ENCODE measurements at regions not wholly inside any gene's neighbourhood (a gene's known extent, or its start where the extent isn't known, plus 50 kb on each side); places are given as distances from the start of the nearest gene placed in this dataset.
"Not testable (repeated sequence)": the region's sequence is repeated elsewhere in the genome, so short reads cannot be mapped to it uniquely, and the experiment has no call there.

GRCh38 chr1:58852731-58853485 lies 69.1 kb upstream of the JUN start:
- H3K9me3 ChIP-seq: no peaks in the 10 kb centered on the region

GRCh38 chr1:58854576-58854975 lies 70.7 kb upstream of the JUN start:
- Histone ChIP-seq H3K9me3 (no peaks in the 10 kb centered on the region), H3K4me1 (peaks cover 10% of the 10 kb centered on the region), H3K36me3 (no peaks in the 10 kb centered on the region), H3K27ac (peak overlapping the region; percentile 33), H3K27me3 (no peaks in the 10 kb centered on the region), H3K4me3 (no peak overlapping the region)
- TF ChIP-seq CTCF (IDR thresholded peaks at IDR 0.05): no peak
- intact Hi-C loops (cut with DNase I): no loop called here
- DNase-seq: no peak
- peak; percentile 62 for ATAC-seq

More at GRCh38 chr1:58852731-58853485, 69.1 kb upstream of the JUN start:
- DNase-seq: no peak
- Histone ChIP-seq H3K27me3 (no peaks in the 10 kb centered on the region), H3K4me1 (peaks cover 17% of the 10 kb centered on the region), H3K36me3 (no peaks in the 10 kb centered on the region), H3K27ac (no peak overlapping the region), H3K4me3 (no peak overlapping the region)
- ATAC-seq: no peak
- intact Hi-C loops (cut with DNase I): no loop called here
- no peak for TF ChIP-seq CTCF (IDR thresholded peaks at IDR 0.05)

- Histone ChIP-seq H3K36me3 (no peaks in the 10 kb centered on the region), H3K4me1 (peaks cover 10% of the 10 kb centered on the region), H3K27ac (peak overlapping the region; percentile 33), H3K9me3 (no peaks in the 10 kb centered on the region), H3K4me3 (no peak overlapping the region), H3K27me3 (no peaks in the 10 kb centered on the region)
- ATAC-seq: peak; percentile 14
- no peak for DNase-seq
- no peak for TF ChIP-seq CTCF (IDR thresholded peaks at IDR 0.05)
- intact Hi-C loops (cut with DNase I): no loop called here
These were observed 71.7 kb upstream of the JUN start for GRCh38 chr1:58855274-58856165.

GRCh38 chr1:58856281-58856680 lies 72.4 kb upstream of the JUN start:
- ATAC-seq; intact Hi-C loops (cut with DNase I); H3K4me3 ChIP-seq; H3K36me3 ChIP-seq; DNase-seq; H3K27me3 ChIP-seq; H3K27ac ChIP-seq; H3K9me3 ChIP-seq: not testable (repeated sequence)
- H3K4me1 ChIP-seq: peaks cover 10% of the 10 kb centered on the region

GRCh38 chr1:58857680-58858673 lies 74.1 kb upstream of the JUN start:
- Histone ChIP-seq H3K27ac (no peak overlapping the region), H3K4me3 (no peak overlapping the region), H3K36me3 (no peaks in the 10 kb centered on the region), H3K9me3 (no peaks in the 10 kb centered on the region), H3K27me3 (no peaks in the 10 kb centered on the region), H3K4me1 (peaks cover 10% of the 10 kb centered on the region)
- no peak for DNase-seq
- intact Hi-C loops (cut with DNase I): no loop called here
- no peak for TF ChIP-seq CTCF (IDR thresholded peaks at IDR 0.05)
- peak; percentile 66 for ATAC-seq
